HG03342 (cell line): ENCODE measurements at regions not wholly inside any gene's neighbourhood (a gene's known extent, or its start where the extent isn't known, plus 50 kb on each side); places are given as distances from the start of the nearest gene placed in this dataset.
"Not testable (repeated sequence)": the region's sequence is repeated elsewhere in the genome, so short reads cannot be mapped to it uniquely, and the experiment has no call there.

Experiments used
- ATAC-seq: cut with Tn5 transposase; IDR thresholded peaks from one replicate; pipeline ENCODE4 v1.9.1; 2021; ENCODE audit warnings: mild to moderate bottlenecking, moderate library complexity; ENCODE audit not compliant: unreplicated experiment

GRCh38 chr17:74126179-74126900 lies 77.1 kb upstream of the RPL38 start:
- ATAC-seq = no peak

GRCh38 chr17:74126959-74127358 lies 76.5 kb upstream of the RPL38 start:
- no peak for ATAC-seq

- ATAC-seq = no peak
Measured at GRCh38 chr17:74128456-74129211, 74.8 kb upstream of the RPL38 start.

- not testable (repeated sequence) for ATAC-seq
Measured at GRCh38 chr17:74129800-74130199, 73.7 kb upstream of the RPL38 start.

GRCh38 chr17:74130276-74130675 lies 73.2 kb upstream of the RPL38 start:
- no peak for ATAC-seq

GRCh38 chr17:74130841-74131240 lies 72.6 kb upstream of the RPL38 start:
- ATAC-seq = no peak

GRCh38 chr17:74132354-74132753 lies 71.1 kb upstream of the RPL38 start:
- no peak for ATAC-seq

- ATAC-seq = no peak
Measured at GRCh38 chr17:74133740-74134139, 69.7 kb upstream of the RPL38 start.

GRCh38 chr17:74134234-74134633 lies 69.2 kb upstream of the RPL38 start:
- ATAC-seq = not testable (repeated sequence)

- no peak for ATAC-seq
Measured at GRCh38 chr17:74134991-74135390, 68.5 kb upstream of the RPL38 start.

- ATAC-seq = no peak
Measured at GRCh38 chr17:74135391-74136167, 67.9 kb upstream of the RPL38 start.

- no peak for ATAC-seq
Measured at GRCh38 chr17:74137416-74137815, 66.1 kb upstream of the RPL38 start.

- ATAC-seq = no peak
Measured at GRCh38 chr17:74139120-74139519, 64.4 kb upstream of the RPL38 start.

GRCh38 chr17:74140282-74140681 lies 63.2 kb upstream of the RPL38 start:
- ATAC-seq = no peak

- ATAC-seq = no peak
Measured at GRCh38 chr17:74141612-74142011, 61.9 kb upstream of the RPL38 start.

GRCh38 chr17:74143318-74143717 lies 60.2 kb upstream of the RPL38 start:
- not testable (repeated sequence) for ATAC-seq

GRCh38 chr17:74145756-74146155 lies 57.7 kb upstream of the RPL38 start:
- ATAC-seq = no peak

GRCh38 chr17:74146196-74146595 lies 57.3 kb upstream of the RPL38 start:
- ATAC-seq = no peak

- no peak for ATAC-seq
Measured at GRCh38 chr17:74147056-74147835, 56.2 kb upstream of the RPL38 start.

GRCh38 chr17:74147966-74148365 lies 55.5 kb upstream of the RPL38 start:
- no peak for ATAC-seq

- no peak for ATAC-seq
Measured at GRCh38 chr17:74148446-74148845, 55.0 kb upstream of the RPL38 start.
